ENCODE measurements at regions not wholly inside any gene's neighbourhood (a gene's known extent, or its start where the extent isn't known, plus 50 kb on each side); places are given as distances from the start of the nearest gene placed in this dataset.

- Histone ChIP-seq H3K4me3 (no peak overlapping the region), H3K9ac (ENCODE audit: insufficient read depth in 1 of 2, low read length in 2 of 2) (no peak overlapping the region), H3K4me1 (ENCODE audit: control insufficient read depth in 5 of 5, insufficient read depth in 5 of 5, low read length in 5 of 5) (no peaks in the 10 kb centered on the region), H3K36me3 (ENCODE audit: control insufficient read depth in 4 of 4, insufficient read depth in 4 of 4, low read length in 4 of 4) (no peaks in the 10 kb centered on the region), H3K9me3 (ENCODE audit: control insufficient read depth in 4 of 4, insufficient read depth in 3 of 4, low read length in 3 of 4) (peaks cover 0 to 8% (median 0%) of the 10 kb centered on the region in 4 donors), H3K27ac (ENCODE audit: low read depth in 1 of 2, low read length in 1 of 2) (no peak overlapping the region), H3K27me3 (ENCODE audit: control insufficient read depth in 3 of 3, insufficient read depth in 3 of 3, low read length in 2 of 3) (peaks cover 0 to 11% (median 4%) of the 10 kb centered on the region in 3 donors)
- no peak for DNase-seq
- TF ChIP-seq, protein P1, sequence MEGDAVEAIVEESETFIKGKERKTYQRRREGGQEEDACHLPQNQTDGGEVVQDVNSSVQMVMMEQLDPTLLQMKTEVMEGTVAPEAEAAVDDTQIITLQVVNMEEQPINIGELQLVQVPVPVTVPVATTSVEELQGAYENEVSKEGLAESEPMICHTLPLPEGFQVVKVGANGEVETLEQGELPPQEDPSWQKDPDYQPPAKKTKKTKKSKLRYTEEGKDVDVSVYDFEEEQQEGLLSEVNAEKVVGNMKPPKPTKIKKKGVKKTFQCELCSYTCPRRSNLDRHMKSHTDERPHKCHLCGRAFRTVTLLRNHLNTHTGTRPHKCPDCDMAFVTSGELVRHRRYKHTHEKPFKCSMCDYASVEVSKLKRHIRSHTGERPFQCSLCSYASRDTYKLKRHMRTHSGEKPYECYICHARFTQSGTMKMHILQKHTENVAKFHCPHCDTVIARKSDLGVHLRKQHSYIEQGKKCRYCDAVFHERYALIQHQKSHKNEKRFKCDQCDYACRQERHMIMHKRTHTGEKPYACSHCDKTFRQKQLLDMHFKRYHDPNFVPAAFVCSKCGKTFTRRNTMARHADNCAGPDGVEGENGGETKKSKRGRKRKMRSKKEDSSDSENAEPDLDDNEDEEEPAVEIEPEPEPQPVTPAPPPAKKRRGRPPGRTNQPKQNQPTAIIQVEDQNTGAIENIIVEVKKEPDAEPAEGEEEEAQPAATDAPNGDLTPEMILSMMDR (IDR thresholded peaks at IDR 0.05; ENCODE audit: control extremely low read depth, extremely low read depth), result no peak
- no peak for ATAC-seq (ENCODE audit: insufficient read depth, low FRiP score)
- WGBS, 2 donors, result 77 to 84% methylated on average over 4 of the region's 4 CpGs
Measured at GRCh38 chr9:36759976-36760375, 187.3 kb downstream of the MELK start.

- WGBS, 2 donors, result 77 to 81% methylated on average over 14 of the region's 14 CpGs
- H3K9ac ChIP-seq (ENCODE audit: insufficient read depth in 1 of 2, low read length in 2 of 2), result no peak overlapping the region
- DNase-seq (no peak), ATAC-seq (ENCODE audit: insufficient read depth, low FRiP score) (no peak)
- H3K27ac ChIP-seq (ENCODE audit: low read depth in 1 of 2, low read length in 1 of 2), result no peak overlapping the region
- no peak overlapping the region for H3K4me3 ChIP-seq
- H3K36me3 ChIP-seq (ENCODE audit: control insufficient read depth in 4 of 4, insufficient read depth in 4 of 4, low read length in 4 of 4), result no peaks in the 10 kb centered on the region
- TF ChIP-seq, protein P1 (IDR thresholded peaks at IDR 0.05; ENCODE audit: control extremely low read depth, extremely low read depth), result no peak
- H3K9me3 ChIP-seq (ENCODE audit: control insufficient read depth in 4 of 4, insufficient read depth in 3 of 4, low read length in 3 of 4), result peaks cover 0 to 12% (median 0%) of the 10 kb centered on the region in 4 donors
- peaks cover 0 to 13% (median 4%) of the 10 kb centered on the region in 3 donors for H3K27me3 ChIP-seq (ENCODE audit: control insufficient read depth in 3 of 3, insufficient read depth in 3 of 3, low read length in 2 of 3)
- H3K4me1 ChIP-seq (ENCODE audit: control insufficient read depth in 5 of 5, insufficient read depth in 5 of 5, low read length in 5 of 5), result no peaks in the 10 kb centered on the region
Measured at GRCh38 chr9:36760667-36761420, 188.1 kb downstream of the MELK start.

DNA sequence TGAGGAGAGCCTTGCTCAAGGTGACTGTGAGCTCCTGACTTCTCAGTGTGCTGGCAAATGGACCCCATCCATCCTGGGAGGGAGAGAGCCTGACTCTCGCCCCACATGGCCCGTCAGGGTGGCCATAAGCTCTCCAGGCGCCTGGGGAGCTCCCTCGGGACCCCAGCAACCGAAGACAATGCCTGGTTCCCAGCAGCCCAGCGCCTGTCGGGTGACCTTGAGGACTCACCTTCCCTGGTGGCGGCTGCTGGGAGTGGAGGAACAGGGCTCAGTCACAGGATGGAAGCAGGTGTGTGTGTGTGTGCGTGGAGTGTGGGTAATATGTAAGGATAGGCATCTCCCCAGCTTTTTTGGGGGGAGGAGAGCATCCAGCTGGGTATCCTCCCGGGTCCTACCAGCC lies 190.3 kb downstream of the MELK start:
- H3K27me3 ChIP-seq (ENCODE audit: control insufficient read depth in 3 of 3, insufficient read depth in 3 of 3, low read length in 2 of 3), result peaks cover 0 to 14% (median 4%) of the 10 kb centered on the region in 3 donors
- 69 to 82% methylated on average over 10 of the region's 10 CpGs for WGBS, 2 donors
- TF ChIP-seq, protein P1 (IDR thresholded peaks at IDR 0.05; ENCODE audit: control extremely low read depth, extremely low read depth), result no peak

More for the DNA sequence above, 190.3 kb downstream of the MELK start:
- H3K27ac ChIP-seq (ENCODE audit: low read depth in 1 of 2, low read length in 1 of 2), result no peak overlapping the region
- no peak overlapping the region for H3K9ac ChIP-seq (ENCODE audit: insufficient read depth in 1 of 2, low read length in 2 of 2)
- no peaks in the 10 kb centered on the region for H3K36me3 ChIP-seq (ENCODE audit: control insufficient read depth in 4 of 4, insufficient read depth in 4 of 4, low read length in 4 of 4)
- no peak overlapping the region for H3K4me3 ChIP-seq
- H3K4me1 ChIP-seq (ENCODE audit: control insufficient read depth in 5 of 5, insufficient read depth in 5 of 5, low read length in 5 of 5), result no peaks in the 10 kb centered on the region
- peaks cover 0 to 14% (median 0%) of the 10 kb centered on the region in 4 donors for H3K9me3 ChIP-seq (ENCODE audit: control insufficient read depth in 4 of 4, insufficient read depth in 3 of 4, low read length in 3 of 4)
- ATAC-seq (ENCODE audit: insufficient read depth, low FRiP score), result no peak
- no peak for DNase-seq

Measured in lung (tissue), 11 donors.